ENCODE measurements at regions not wholly inside any gene's neighbourhood (a gene's known extent, or its start where the extent isn't known, plus 50 kb on each side); places are given as distances from the start of the nearest gene placed in this dataset.

- no peak overlapping the region for H3K27ac ChIP-seq (ENCODE audit: low read length)
- no peaks in the 10 kb centered on the region for H3K9me3 ChIP-seq (ENCODE audit: control insufficient read depth, low read depth, low read length)
- no peak overlapping the region for H3K4me3 ChIP-seq (ENCODE audit: low read length)
- peaks cover 4% of the 10 kb centered on the region for H3K4me1 ChIP-seq (ENCODE audit: control insufficient read depth, low read depth, low read length)
- no peaks in the 10 kb centered on the region for H3K36me3 ChIP-seq (ENCODE audit: control insufficient read depth, low read depth, low read length)
- H3K9ac ChIP-seq (ENCODE audit: low read length): no peak overlapping the region
- peaks cover 1% of the 10 kb centered on the region for H3K27me3 ChIP-seq (ENCODE audit: control insufficient read depth, insufficient read depth, low read length)
Measured at GRCh38 chr1:37308031-37308960, 166.1 kb upstream of the ZC3H12A start.

- H3K4me1 ChIP-seq (ENCODE audit: control insufficient read depth, low read depth, low read length): peaks cover 13% of the 10 kb centered on the region
- peaks cover 4% of the 10 kb centered on the region for H3K27me3 ChIP-seq (ENCODE audit: control insufficient read depth, insufficient read depth, low read length)
- no peaks in the 10 kb centered on the region for H3K36me3 ChIP-seq (ENCODE audit: control insufficient read depth, low read depth, low read length)
- no peak overlapping the region for H3K27ac ChIP-seq (ENCODE audit: low read length)
- no peak overlapping the region for H3K4me3 ChIP-seq (ENCODE audit: low read length)
- no peaks in the 10 kb centered on the region for H3K9me3 ChIP-seq (ENCODE audit: control insufficient read depth, low read depth, low read length)
- H3K9ac ChIP-seq (ENCODE audit: low read length): no peak overlapping the region
Measured at GRCh38 chr1:37309574-37309973, 164.8 kb upstream of the ZC3H12A start.

DNA sequence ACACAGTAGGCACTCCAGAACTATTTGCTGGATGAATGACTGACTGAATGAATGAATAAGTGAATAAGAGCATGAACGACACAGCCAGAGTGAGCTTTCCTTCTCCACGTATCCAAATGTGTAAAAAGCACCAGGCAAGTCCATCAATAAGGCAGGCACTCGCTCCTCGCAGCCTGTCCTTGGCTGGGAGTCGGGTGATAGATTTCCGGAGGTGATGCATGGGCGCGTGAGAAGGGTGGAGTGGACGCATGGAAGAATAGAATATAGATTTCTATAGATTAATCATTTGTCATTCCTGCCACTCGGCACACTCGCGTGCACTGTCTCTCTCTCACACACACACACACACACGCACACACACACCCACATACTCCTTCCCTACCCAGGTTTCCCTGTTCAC lies 164.3 kb upstream of the ZC3H12A start:
- Histone ChIP-seq H3K9me3 (ENCODE audit: control insufficient read depth, low read depth, low read length) (no peaks in the 10 kb centered on the region), H3K4me1 (ENCODE audit: control insufficient read depth, low read depth, low read length) (peaks cover 18% of the 10 kb centered on the region), H3K9ac (ENCODE audit: low read length) (no peak overlapping the region), H3K27ac (ENCODE audit: low read length) (no peak overlapping the region), H3K36me3 (ENCODE audit: control insufficient read depth, low read depth, low read length) (no peaks in the 10 kb centered on the region), H3K27me3 (ENCODE audit: control insufficient read depth, insufficient read depth, low read length) (peaks cover 4% of the 10 kb centered on the region), H3K4me3 (ENCODE audit: low read length) (no peak overlapping the region)

DNA sequence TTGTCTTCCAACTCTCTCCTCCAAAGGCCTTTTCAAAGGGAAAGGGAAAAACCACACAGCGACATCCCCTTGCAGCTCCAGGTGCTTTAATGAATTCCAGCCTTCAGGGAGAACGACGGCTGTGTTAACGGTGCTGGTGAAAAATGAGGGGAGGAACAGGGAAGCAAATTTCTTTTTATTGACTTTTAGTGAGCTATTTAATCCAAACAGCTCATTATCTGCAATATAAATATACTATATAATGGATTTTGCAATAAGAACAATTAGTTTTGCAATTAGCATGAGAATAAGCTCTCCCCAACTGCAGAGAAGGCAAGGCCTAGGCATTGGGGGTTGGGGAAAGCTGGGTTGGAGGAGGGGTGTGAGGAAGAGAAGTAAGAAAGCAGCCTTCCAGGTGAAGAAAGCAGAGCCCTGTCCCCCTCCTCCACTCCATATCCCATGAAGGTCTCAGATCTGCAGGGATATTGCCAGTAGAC lies 159.0 kb upstream of the ZC3H12A start:
- H3K4me3 ChIP-seq (ENCODE audit: low read length): peak overlapping the region; percentile 46
- no peak overlapping the region for H3K9ac ChIP-seq (ENCODE audit: low read length)
- H3K36me3 ChIP-seq (ENCODE audit: control insufficient read depth, low read depth, low read length): no peaks in the 10 kb centered on the region
- peaks cover 31% of the 10 kb centered on the region for H3K27me3 ChIP-seq (ENCODE audit: control insufficient read depth, insufficient read depth, low read length)
- peaks cover 40% of the 10 kb centered on the region for H3K4me1 ChIP-seq (ENCODE audit: control insufficient read depth, low read depth, low read length)
- no peaks in the 10 kb centered on the region for H3K9me3 ChIP-seq (ENCODE audit: control insufficient read depth, low read depth, low read length)
- H3K27ac ChIP-seq (ENCODE audit: low read length): peak overlapping the region; percentile 55

DNA sequence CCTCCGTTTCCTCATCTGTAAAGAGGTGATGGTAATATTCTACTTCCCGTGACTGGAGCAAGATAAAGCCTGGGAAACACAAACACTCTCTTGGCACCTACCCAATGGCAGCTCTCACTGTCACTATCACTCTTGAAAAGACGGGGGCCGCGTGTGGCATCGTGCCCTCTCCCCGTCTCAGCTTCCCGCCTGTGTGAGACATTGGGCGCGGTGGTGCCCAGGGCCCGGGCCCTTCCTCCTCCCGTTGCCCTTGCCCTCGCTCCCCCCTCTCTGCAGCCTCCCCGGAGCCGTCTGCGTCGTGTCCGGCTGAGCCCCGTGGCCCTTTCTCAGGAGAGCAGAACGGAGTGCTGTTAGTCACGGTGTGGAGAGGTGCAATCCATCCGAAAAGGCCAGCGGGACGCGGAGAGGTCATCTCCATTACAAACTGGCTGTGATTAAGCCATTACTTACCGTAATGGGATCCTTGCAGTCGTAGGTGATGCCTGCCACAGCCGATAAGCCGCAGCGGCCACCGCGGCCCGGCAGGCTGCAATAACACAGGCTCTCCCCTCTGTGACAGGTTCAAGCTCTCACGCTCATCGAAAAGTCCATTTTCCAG lies 156.4 kb upstream of the ZC3H12A start:
- Histone ChIP-seq H3K9me3 (ENCODE audit: control insufficient read depth, low read depth, low read length) (no peaks in the 10 kb centered on the region), H3K9ac (ENCODE audit: low read length) (no peak overlapping the region), H3K4me1 (ENCODE audit: control insufficient read depth, low read depth, low read length) (peaks cover 40% of the 10 kb centered on the region), H3K4me3 (ENCODE audit: low read length) (no peak overlapping the region), H3K36me3 (ENCODE audit: control insufficient read depth, low read depth, low read length) (no peaks in the 10 kb centered on the region), H3K27ac (ENCODE audit: low read length) (no peak overlapping the region), H3K27me3 (ENCODE audit: control insufficient read depth, insufficient read depth, low read length) (peaks cover 31% of the 10 kb centered on the region)

DNA sequence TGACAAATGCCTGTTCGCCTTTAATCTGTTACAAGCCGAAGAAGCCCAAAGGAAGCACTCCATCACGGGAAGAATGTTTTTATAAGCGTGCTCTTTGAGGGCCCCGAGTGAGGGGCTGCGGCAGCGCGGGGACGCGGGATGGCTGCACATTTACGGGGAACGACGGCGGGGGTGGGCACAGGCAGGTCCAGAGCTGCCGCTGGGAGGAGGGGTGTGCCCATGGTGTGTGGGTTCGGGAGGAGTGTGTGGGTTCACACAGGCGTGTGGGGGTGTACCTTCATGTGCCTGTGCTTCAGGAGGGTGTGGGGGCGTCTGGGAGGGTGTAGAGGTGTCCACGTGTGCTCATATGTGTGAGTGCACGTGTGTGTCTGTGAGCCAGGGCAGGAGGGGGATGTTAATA lies 155.9 kb upstream of the ZC3H12A start:
- H3K27me3 ChIP-seq (ENCODE audit: control insufficient read depth, insufficient read depth, low read length): peaks cover 28% of the 10 kb centered on the region
- H3K36me3 ChIP-seq (ENCODE audit: control insufficient read depth, low read depth, low read length): no peaks in the 10 kb centered on the region
- no peaks in the 10 kb centered on the region for H3K9me3 ChIP-seq (ENCODE audit: control insufficient read depth, low read depth, low read length)
- H3K27ac ChIP-seq (ENCODE audit: low read length): no peak overlapping the region
- no peak overlapping the region for H3K4me3 ChIP-seq (ENCODE audit: low read length)
- no peak overlapping the region for H3K9ac ChIP-seq (ENCODE audit: low read length)
- H3K4me1 ChIP-seq (ENCODE audit: control insufficient read depth, low read depth, low read length): peaks cover 42% of the 10 kb centered on the region

DNA sequence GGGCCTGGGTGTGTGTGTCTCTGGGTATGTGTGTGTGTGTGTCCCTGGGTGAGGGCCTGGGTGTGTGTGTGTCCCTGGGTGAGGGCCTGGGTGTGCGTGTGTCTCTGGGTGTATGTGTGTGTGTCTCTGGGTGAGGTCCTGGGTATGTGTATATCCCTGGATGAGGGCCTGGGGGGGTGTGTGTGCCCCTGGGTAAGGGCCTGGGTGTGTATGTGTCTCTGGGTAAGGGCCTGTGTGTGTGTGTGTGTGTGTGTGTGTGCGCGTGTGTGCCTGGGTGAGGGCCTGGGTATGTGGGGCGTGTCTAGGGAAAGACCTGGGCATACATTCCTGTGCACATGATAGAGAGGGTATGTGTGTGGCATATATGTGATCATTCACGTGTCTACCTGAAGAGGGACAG lies 155.1 kb upstream of the ZC3H12A start:
- no peaks in the 10 kb centered on the region for H3K36me3 ChIP-seq (ENCODE audit: control insufficient read depth, low read depth, low read length)
- H3K4me1 ChIP-seq (ENCODE audit: control insufficient read depth, low read depth, low read length): peaks cover 38% of the 10 kb centered on the region
- no peak overlapping the region for H3K9ac ChIP-seq (ENCODE audit: low read length)
- no peak overlapping the region for H3K4me3 ChIP-seq (ENCODE audit: low read length)
- H3K27ac ChIP-seq (ENCODE audit: low read length): no peak overlapping the region
- H3K9me3 ChIP-seq (ENCODE audit: control insufficient read depth, low read depth, low read length): no peaks in the 10 kb centered on the region
- H3K27me3 ChIP-seq (ENCODE audit: control insufficient read depth, insufficient read depth, low read length): peaks cover 27% of the 10 kb centered on the region

DNA sequence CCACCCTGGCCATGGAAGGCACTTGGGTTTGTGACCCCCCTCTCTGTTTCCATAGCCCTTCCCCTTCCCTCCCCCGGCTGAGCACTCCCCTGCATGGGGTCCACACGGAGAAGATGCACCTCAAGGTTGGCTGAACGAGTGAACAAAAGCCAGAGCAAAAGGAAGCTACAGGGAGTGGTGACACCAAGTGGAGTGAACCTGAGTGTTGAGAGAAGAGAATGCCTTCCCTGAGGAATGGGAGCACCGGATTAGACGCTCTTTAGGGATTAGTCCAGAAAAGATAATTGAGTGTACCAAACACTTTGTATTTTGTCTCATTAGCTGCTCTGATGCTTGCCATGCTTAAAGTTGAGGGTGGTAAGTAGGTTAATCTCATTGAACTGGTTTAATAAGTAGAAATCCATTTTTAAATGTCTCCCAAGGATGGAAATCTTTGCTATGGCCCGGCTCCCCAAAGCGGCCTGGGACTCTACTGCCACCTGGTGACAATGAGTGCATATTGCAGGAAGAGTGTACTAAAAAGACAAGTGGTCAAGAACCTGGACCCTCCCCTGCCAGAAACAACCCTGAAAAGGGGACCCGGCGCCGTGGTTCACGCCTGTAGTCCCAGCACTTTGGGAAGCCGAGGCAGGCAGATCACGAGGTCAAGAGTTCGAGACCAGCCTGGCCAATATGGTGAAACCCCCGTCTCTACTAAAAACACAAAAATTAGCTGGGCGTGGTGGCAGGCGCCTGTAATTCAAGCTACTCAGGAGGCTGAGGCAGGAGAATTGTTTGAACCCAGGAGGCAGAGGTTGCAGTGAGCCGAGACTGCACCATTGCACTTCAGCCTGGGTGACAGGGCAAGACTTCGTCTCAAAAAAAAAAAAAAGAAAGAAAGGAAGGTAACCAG lies 150.6 kb upstream of the ZC3H12A start:
- no peaks in the 10 kb centered on the region for H3K36me3 ChIP-seq (ENCODE audit: control insufficient read depth, low read depth, low read length)
- H3K4me1 ChIP-seq (ENCODE audit: control insufficient read depth, low read depth, low read length): peaks cover 5% of the 10 kb centered on the region
- no peak overlapping the region for H3K9ac ChIP-seq (ENCODE audit: low read length)
- no peaks in the 10 kb centered on the region for H3K9me3 ChIP-seq (ENCODE audit: control insufficient read depth, low read depth, low read length)
- H3K4me3 ChIP-seq (ENCODE audit: low read length): no peak overlapping the region
- H3K27me3 ChIP-seq (ENCODE audit: control insufficient read depth, insufficient read depth, low read length): peaks cover 5% of the 10 kb centered on the region
- H3K27ac ChIP-seq (ENCODE audit: low read length): no peak overlapping the region

GRCh38 chr1:37325010-37325409 lies 149.4 kb upstream of the ZC3H12A start:
- no peaks in the 10 kb centered on the region for H3K9me3 ChIP-seq (ENCODE audit: control insufficient read depth, low read depth, low read length)
- H3K9ac ChIP-seq (ENCODE audit: low read length): no peak overlapping the region
- no peaks in the 10 kb centered on the region for H3K36me3 ChIP-seq (ENCODE audit: control insufficient read depth, low read depth, low read length)
- no peak overlapping the region for H3K4me3 ChIP-seq (ENCODE audit: low read length)
- no peaks in the 10 kb centered on the region for H3K27me3 ChIP-seq (ENCODE audit: control insufficient read depth, insufficient read depth, low read length)
- no peak overlapping the region for H3K27ac ChIP-seq (ENCODE audit: low read length)
- peaks cover 5% of the 10 kb centered on the region for H3K4me1 ChIP-seq (ENCODE audit: control insufficient read depth, low read depth, low read length)

- Histone ChIP-seq H3K9ac (ENCODE audit: low read length) (peak overlapping the region; percentile 31), H3K36me3 (ENCODE audit: control insufficient read depth, low read depth, low read length) (no peaks in the 10 kb centered on the region), H3K27ac (ENCODE audit: low read length) (peak overlapping the region; percentile 16), H3K4me1 (ENCODE audit: control insufficient read depth, low read depth, low read length) (peaks cover 5% of the 10 kb centered on the region), H3K4me3 (ENCODE audit: low read length) (no peak overlapping the region), H3K9me3 (ENCODE audit: control insufficient read depth, low read depth, low read length) (no peaks in the 10 kb centered on the region), H3K27me3 (ENCODE audit: control insufficient read depth, insufficient read depth, low read length) (no peaks in the 10 kb centered on the region)
Measured at GRCh38 chr1:37325509-37326437, 148.6 kb upstream of the ZC3H12A start.
